Non-pigmented ciliary epithelial cell (primary cell): ENCODE measurements at regions not wholly inside any gene's neighbourhood (a gene's known extent, or its start where the extent isn't known, plus 50 kb on each side); places are given as distances from the start of the nearest gene placed in this dataset.
A peak's percentile ranks its signal among the peaks of the same experiment; 100 is the strongest.

Source experiments
- DNase-seq: peaks from one replicate; pipeline ENCODE4 v3.0.0-alpha.2; 2010; ENCODE audit warnings: low read depth

DNA sequence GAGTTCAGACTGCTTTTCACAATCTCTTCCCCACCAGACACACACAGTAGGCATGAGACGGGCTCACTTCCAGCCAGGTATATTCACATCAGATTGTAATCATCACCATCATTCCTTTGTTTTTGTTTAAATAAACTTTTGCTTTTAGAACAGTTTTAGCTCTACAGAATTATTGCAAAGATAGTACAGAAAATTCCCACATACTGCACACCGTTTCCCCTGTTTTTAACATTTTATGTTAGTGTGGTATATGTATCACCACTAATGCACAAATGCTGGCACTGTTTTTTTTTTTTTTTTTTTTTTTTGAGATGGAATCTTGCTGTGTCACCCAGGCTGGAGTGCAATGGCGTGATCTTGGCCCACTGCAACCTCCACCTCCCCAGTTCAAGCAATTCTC, 83.3 kb upstream of the ANO1 start:
- no peak for DNase-seq

- no peak for DNase-seq
These were observed 82.4 kb upstream of the ANO1 start for GRCh38 chr11:69995697-69996096.

GRCh38 chr11:69996451-69996850, 81.7 kb upstream of the ANO1 start:
- DNase-seq = no peak

GRCh38 chr11:69997352-69997751, 80.8 kb upstream of the ANO1 start:
- no peak for DNase-seq

GRCh38 chr11:69999721-70000120, 78.4 kb upstream of the ANO1 start:
- no peak for DNase-seq

GRCh38 chr11:70000228-70000627, 77.9 kb upstream of the ANO1 start:
- no peak for DNase-seq

- no peak for DNase-seq
These were observed 76.9 kb upstream of the ANO1 start for GRCh38 chr11:70001246-70001645.

DNA sequence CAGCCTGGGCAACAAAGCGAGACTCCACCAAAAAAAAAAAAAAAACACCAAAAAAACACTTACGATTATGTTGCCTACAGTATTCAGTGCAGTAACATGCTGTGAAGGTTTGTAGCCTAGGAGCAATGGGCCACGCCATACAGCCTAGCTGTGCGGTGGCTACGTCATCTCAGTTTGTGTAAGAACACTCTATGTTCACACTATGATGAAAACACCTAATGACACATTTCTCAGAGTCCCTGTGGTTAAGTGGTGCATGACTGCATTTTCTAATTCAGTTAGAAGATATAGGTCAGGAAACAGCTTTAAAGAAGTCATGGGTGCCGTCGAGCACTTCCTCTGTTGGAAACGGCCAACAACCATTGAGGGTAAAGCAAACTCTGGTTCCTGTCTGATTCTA, 75.7 kb upstream of the ANO1 start:
- peak; percentile 30 for DNase-seq

GRCh38 chr11:70005107-70005818, 72.9 kb upstream of the ANO1 start:
- DNase-seq = peak; percentile 51

- no peak for DNase-seq
These were observed 70.3 kb upstream of the ANO1 start for GRCh38 chr11:70007796-70008195.

DNA sequence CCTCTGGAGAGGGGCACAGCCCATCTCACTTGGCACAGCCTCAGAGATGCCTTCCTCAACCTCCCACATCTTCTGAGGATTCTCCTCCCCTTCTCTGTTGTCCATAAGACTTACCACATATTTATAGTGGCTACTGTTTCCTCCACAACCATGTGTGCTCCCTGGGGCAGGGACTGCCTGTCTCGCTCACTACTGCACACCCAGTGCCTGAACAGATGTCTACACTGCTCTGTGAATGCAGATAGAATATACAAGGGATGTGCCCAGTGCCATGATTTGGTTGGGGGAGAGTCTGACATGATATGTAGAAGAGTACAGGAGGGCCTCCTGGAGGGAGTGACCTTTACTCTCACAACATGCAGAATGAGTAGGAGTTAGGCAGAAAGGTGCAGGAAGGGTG, 67.3 kb upstream of the ANO1 start:
- DNase-seq = no peak

- no peak for DNase-seq
These were observed 65.9 kb upstream of the ANO1 start for GRCh38 chr11:70012134-70012733.

- no peak for DNase-seq
These were observed 63.8 kb upstream of the ANO1 start for GRCh38 chr11:70014291-70014690.

GRCh38 chr11:70016666-70017367, 61.3 kb upstream of the ANO1 start:
- peak; percentile 55 for DNase-seq

- no peak for DNase-seq
These were observed 59.3 kb upstream of the ANO1 start for GRCh38 chr11:70018816-70019215.

- peak; percentile 35 for DNase-seq
These were observed 58.5 kb upstream of the ANO1 start for GRCh38 chr11:70019576-70020011.

DNA sequence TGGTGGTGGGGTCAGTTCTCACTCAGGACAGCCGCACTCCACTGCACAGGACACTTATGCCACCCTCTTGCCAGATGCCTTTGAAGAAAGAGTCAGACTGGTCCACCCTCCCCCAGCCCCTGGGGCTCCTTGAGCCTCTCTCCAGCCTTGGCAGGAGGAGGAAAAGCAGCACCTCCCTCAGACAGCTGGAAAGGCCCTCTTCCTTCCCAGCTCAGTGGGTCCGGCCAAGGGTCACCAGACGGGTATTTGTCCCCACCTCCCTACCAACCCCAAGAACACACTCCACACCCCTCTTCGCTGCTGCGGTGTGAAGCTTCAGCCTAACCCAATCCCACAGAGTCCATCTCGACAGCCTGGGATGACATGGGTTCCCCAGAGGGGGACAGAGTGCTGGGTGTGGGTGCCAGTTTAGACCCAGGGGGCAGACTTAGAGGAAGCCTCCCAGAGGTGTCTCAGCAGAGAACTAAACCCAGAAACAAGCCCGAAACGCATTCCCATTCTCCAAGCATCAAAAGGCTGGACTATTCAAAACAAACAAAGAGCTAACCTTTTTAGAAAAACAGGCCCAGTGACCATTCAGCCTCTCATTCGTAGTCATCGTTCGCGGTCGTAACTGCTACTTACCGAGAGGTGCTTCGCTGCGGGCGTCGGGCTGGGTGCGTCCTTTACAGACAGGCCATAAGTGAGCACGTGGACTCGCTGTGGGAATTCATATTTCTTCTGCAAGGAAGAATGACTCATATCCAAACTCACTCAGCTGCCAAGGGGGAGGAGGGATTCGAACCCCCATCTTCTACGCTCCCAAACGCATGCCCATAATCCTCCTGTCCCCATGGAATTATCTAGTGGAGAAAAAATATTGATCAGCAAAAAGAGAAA, 57.5 kb upstream of the ANO1 start:
- DNase-seq = no peak

DNA sequence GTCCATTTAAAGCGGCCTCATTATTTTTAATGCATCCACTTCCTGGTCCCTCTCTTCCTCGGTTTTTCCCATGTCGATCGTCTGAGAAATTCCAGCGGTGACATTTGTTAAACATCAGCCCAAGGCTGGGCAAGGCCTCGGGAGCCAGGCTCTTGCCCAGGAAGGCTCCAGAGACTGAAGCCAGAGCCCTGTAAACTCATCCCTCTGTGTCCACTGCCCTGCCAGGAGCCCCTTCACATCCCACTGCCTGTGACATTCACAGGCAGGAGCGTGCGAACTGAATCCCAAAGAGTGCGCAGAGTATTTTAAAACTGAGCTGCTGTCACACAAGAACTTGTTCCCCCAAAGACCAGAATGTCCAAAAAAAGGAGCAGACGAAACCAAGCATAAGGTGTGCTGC, 56.5 kb upstream of the ANO1 start:
- DNase-seq = no peak

GRCh38 chr11:70024036-70024772, 53.9 kb upstream of the ANO1 start:
- no peak for DNase-seq

DNA sequence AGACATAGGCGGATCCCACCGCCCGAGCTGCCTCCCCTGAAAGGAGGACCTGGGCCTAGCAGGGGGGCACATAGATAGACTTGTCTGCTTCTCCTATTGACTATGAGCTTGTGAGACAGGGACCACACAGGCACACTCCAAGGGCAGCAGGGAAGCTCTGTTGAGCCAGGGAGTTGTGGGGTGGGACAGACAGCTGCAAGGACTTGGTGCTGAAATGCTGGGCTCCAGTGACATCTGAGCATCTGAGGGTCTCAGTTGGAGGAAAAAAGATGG, 53.4 kb upstream of the ANO1 start:
- DNase-seq = no peak

GRCh38 chr11:70025308-70025707, 52.8 kb upstream of the ANO1 start:
- DNase-seq = no peak

DNA sequence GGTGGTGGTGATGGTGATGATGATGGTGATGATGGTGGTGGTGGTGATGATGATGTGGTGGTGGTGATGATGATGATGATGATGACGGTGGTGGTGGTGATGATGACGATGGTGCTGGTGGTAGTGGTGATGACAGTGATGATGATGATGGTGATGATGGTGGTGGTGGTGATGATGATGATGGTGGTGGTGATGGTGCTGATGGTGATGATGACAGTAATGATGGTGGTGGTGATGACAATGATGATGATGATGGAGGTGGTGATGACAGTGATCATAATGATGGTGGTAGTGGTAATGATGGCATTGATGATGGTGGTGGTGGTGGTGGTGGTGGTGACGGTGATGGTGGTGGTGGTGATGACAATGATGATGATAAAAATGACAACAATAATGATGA, 52.1 kb upstream of the ANO1 start:
- no peak for DNase-seq
